Left lung (tissue), 4 donors: ENCODE measurements at regions not wholly inside any gene's neighbourhood (a gene's known extent, or its start where the extent isn't known, plus 50 kb on each side); places are given as distances from the start of the nearest gene placed in this dataset.

Experiments
- ATAC-seq: fragments of 200-7000 bp; cut with Tn5 transposase; one replicate; pipeline ENCODE4 v1.9.1; 2020; ENCODE audit warnings: moderate library complexity
- DNase-seq, 4 donors: peaks; one replicate each; pipeline ENCODE4 v3.0.0-alpha.2; 2013 to 2020
- H3K27ac ChIP-seq, 2 donors: fragments of 200-600 bp; sonication (generic) in 1 of 2; one replicate each; pipeline versions ENCODE4 v1.5.0 to v1.8.0; 2020 to 2021
- H3K27me3 ChIP-seq, 2 donors: fragments of 200-600 bp; sonication (generic) in 1 of 2; one replicate each; pipeline versions ENCODE4 v1.5.0 to v1.8.0; 2020 to 2021
- H3K36me3 ChIP-seq, 2 donors: fragments of 200-600 bp; sonication (generic) in 1 of 2; one replicate each; pipeline versions ENCODE4 v1.5.0 to v1.8.0; 2020 to 2021
- H3K4me1 ChIP-seq, 2 donors: fragments of 200-600 bp; one replicate each; pipeline ENCODE4 v1.8.0; 2021
- H3K4me3 ChIP-seq, 2 donors: fragments of 200-600 bp; sonication (generic) in 1 of 2; one replicate each; pipeline versions ENCODE4 v1.5.0 to v1.8.0; 2020 to 2021; ENCODE audit warnings: mild to moderate bottlenecking in 1 of 2
- H3K9me3 ChIP-seq, 2 donors: fragments of 200-600 bp; sonication (generic) in 1 of 2; one replicate each; pipeline versions ENCODE4 v1.5.0 to v1.8.0; 2020 to 2021
- CTCF ChIP-seq, 2 donors: fragments of 200-600 bp; sonication (generic) in 1 of 2; IDR thresholded peaks; one replicate each; pipeline versions ENCODE4 v1.5.0 to v1.8.0; 2021; ENCODE audit warnings: antibody characterized with exemption in 2 of 2
- intact Hi-C, 2 donors: fragments of 100-400 bp; cut with DNase I; formaldehyde crosslinking; loops; one replicate each; pipeline versions ENCODE4 v1.11.2 to v1.14.2; 2022
- donor health status: DM: no; HTN: yes; CAD: no.
- donor health status: DM: no; HTN: no; CAD: no.

- ATAC-seq (no peak), DNase-seq (peak in 1 of 4 donors; percentile 28)
- Histone ChIP-seq H3K4me3 (no peak overlapping the region), H3K4me1 (no peaks in the 10 kb centered on the region), H3K9me3 (peaks cover 0 to 2% of the 10 kb centered on the region in 2 donors), H3K27ac (no peak overlapping the region), H3K36me3 (no peaks in the 10 kb centered on the region), H3K27me3 (no peaks in the 10 kb centered on the region)
- intact Hi-C loops, result no loop called here
- no peak for TF ChIP-seq CTCF (IDR thresholded peaks at IDR 0.05)
These were observed 515.2 kb upstream of the CCDC54 start for GRCh38 chr3:106862067-106862466.

GRCh38 chr3:106877627-106878026 is 499.6 kb upstream of the CCDC54 start:
- H3K27me3 ChIP-seq, result no peaks in the 10 kb centered on the region
- H3K36me3 ChIP-seq, result no peaks in the 10 kb centered on the region
- no peak for DNase-seq
- H3K4me1 ChIP-seq, result no peaks in the 10 kb centered on the region
- no peak for ATAC-seq
- H3K4me3 ChIP-seq, result no peak overlapping the region
- intact Hi-C loops, result no loop called here
- H3K9me3 ChIP-seq, result no peaks in the 10 kb centered on the region
- no peak overlapping the region for H3K27ac ChIP-seq
- TF ChIP-seq CTCF (IDR thresholded peaks at IDR 0.05), result no peak

DNA sequence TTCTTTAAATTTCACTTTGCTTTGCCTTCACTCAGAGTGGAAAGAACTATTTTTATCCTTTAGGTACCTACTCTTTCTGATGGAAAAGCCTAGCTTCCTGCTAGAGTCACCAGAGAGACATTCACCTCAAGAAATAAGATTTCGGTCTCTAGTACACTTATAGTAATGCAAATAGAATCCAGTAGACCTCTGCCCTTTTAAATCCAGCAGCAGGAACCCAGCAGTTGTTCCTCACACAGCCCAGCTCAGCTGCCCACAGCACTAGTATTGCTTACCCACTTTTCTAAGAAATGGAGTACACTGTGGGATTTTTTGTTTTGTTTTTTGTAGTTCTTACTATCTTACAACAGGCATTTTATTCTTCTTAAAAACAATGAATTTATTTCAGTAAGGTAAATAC is 497.0 kb upstream of the CCDC54 start:
- no peak for ATAC-seq
- Histone ChIP-seq H3K4me1 (no peaks in the 10 kb centered on the region), H3K36me3 (no peaks in the 10 kb centered on the region), H3K27me3 (no peaks in the 10 kb centered on the region), H3K27ac (no peak overlapping the region), H3K9me3 (no peaks in the 10 kb centered on the region), H3K4me3 (no peak overlapping the region)
- intact Hi-C loops, result no loop called here
- no peak for TF ChIP-seq CTCF (IDR thresholded peaks at IDR 0.05)
- no peak for DNase-seq

GRCh38 chr3:106881186-106881585 is 496.1 kb upstream of the CCDC54 start:
- Histone ChIP-seq H3K4me1 (no peaks in the 10 kb centered on the region), H3K27ac (no peak overlapping the region), H3K9me3 (peaks cover 0 to 6% of the 10 kb centered on the region in 2 donors), H3K36me3 (no peaks in the 10 kb centered on the region), H3K27me3 (no peaks in the 10 kb centered on the region), H3K4me3 (no peak overlapping the region)
- TF ChIP-seq CTCF (IDR thresholded peaks at IDR 0.05), result no peak
- ATAC-seq, result no peak
- no peak for DNase-seq
- intact Hi-C loops, result no loop called here

GRCh38 chr3:106882297-106882696 is 494.9 kb upstream of the CCDC54 start:
- H3K4me3 ChIP-seq, result no peak overlapping the region
- no peak for ATAC-seq
- H3K27ac ChIP-seq, result no peak overlapping the region
- no peak for DNase-seq
- H3K27me3 ChIP-seq, result no peaks in the 10 kb centered on the region
- TF ChIP-seq CTCF (IDR thresholded peaks at IDR 0.05), result no peak
- intact Hi-C loops, result no loop called here
- H3K36me3 ChIP-seq, result no peaks in the 10 kb centered on the region
- H3K9me3 ChIP-seq, result peaks cover 0 to 10% of the 10 kb centered on the region in 2 donors
- H3K4me1 ChIP-seq, result no peaks in the 10 kb centered on the region
